HG03039 (cell line): ENCODE measurements at regions not wholly inside any gene's neighbourhood (a gene's known extent, or its start where the extent isn't known, plus 50 kb on each side); places are given as distances from the start of the nearest gene placed in this dataset.
"Not testable (repeated sequence)": the region's sequence is repeated elsewhere in the genome, so short reads cannot be mapped to it uniquely, and the experiment has no call there.

ENCODE experiments used
- ATAC-seq: cut with Tn5 transposase; IDR thresholded peaks from one replicate; pipeline ENCODE4 v1.9.1; 2021; ENCODE audit warnings: mild to moderate bottlenecking, moderate library complexity; ENCODE audit not compliant: unreplicated experiment

DNA sequence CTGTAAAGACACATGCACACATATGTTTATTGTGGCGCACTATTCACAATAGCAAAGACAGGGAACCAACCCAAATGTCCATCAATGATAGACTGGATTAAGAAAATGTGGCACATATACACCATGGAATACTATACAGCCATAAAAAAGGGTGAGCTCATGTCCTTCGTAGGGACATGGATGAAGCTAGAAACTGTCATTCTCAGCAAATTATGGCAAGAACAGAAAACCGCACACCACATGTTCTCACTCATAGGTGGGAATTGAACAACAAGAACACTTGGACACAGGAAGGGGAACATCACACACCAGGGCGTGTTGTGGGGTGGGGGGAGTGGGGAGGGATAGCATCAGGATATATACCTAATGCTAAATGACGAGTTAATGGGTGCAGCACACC lies 304.9 kb upstream of the NRSN1 start:
- ATAC-seq: not testable (repeated sequence)

- no peak for ATAC-seq
Measured at GRCh38 chr6:23823421-23823820, 302.6 kb upstream of the NRSN1 start.

- ATAC-seq: no peak
Measured at GRCh38 chr6:23826572-23826971, 299.4 kb upstream of the NRSN1 start.

GRCh38 chr6:23828861-23829260 lies 297.2 kb upstream of the NRSN1 start:
- ATAC-seq: no peak

GRCh38 chr6:23841116-23841515 lies 284.9 kb upstream of the NRSN1 start:
- ATAC-seq: no peak

DNA sequence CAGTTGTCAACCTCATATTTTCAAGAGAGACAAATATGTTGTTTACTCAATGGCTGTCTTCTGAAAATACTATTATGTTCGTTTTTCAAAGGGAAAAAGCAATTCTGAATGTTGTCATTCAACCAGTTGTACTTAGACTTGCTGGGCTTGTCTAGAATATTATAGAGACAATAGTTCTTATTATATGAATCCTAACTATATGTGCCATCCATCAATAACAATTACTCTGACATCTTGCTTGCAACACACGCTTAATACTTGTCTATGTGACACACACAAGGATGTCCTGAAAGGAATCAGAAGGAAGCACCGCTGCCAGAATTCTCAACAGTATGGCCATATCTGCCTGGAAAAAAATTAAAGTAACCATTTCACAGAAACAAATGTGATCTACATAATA lies 283.3 kb upstream of the NRSN1 start:
- ATAC-seq: no peak

- ATAC-seq: no peak
Measured at GRCh38 chr6:23851522-23851921, 274.5 kb upstream of the NRSN1 start.

DNA sequence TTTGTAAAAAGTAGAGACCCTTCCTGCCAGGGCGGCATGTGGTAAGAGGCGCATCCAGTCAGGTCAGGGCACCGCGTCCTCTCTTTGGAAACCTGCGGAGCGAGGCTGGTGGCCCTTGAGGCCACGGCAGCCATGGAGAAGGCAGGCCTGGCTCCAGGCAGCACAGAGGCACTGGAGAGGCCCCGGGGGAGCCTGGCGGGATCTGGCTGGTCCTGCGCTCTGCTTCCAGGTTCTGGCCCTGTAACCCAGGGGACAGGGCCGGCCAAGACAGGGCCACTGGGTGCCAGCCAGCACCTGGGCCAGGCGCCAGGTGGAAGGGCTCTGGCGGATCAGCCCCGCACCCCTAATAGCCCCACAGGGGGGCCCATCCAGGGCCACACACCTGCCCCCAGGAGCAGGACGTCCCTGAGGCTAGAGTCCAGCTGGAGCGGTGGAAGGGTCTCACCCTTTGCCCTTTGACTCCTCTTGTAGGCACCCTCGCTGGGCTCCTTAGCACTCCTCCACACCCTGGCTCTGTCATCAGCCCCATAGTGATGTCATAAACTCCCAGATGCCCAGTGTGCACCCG lies 272.4 kb upstream of the NRSN1 start:
- not testable (repeated sequence) for ATAC-seq

- not testable (repeated sequence) for ATAC-seq
Measured at GRCh38 chr6:23854154-23854553, 271.9 kb upstream of the NRSN1 start.

- no peak for ATAC-seq
Measured at GRCh38 chr6:23855497-23856116, 270.4 kb upstream of the NRSN1 start.

- no peak for ATAC-seq
Measured at GRCh38 chr6:23870496-23870895, 255.5 kb upstream of the NRSN1 start.

DNA sequence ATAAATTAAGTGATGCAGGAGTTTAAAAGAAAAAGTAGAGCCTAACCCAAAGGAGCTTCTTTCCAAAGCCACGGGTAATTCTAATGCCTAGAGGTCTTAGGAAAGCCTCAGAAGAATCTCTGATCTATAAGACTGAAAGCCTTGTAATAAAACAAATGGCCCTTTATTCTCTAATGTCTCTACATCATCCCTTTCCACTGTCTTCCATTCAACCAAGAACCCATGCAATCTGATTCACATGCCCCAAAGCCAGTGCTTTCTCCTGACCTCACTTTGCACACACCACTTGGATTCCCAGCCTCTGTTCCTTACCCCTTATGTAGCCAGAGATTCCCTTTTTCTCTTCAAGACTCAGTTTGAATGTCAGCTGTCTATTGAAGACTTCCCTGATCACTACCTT lies 252.9 kb upstream of the NRSN1 start:
- ATAC-seq: no peak

DNA sequence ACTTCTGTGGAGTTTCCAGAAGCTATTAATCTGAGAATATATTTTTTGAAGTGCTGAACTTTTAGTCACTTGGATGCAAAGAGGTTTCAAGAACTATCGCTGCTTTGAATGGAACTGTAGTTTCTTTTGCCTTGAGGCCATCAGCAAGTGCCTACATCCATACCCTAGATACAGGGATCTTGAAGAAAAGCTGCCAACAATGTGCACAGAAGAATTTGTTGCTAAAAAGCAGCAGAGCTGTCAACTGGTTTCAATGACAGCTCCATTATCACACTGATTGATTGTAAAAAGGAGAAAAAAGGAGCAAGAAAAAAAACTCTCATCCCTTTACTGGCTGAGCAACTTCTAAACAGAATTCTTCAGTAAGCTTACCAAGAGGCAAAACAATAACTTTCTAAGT lies 251.0 kb upstream of the NRSN1 start:
- no peak for ATAC-seq

DNA sequence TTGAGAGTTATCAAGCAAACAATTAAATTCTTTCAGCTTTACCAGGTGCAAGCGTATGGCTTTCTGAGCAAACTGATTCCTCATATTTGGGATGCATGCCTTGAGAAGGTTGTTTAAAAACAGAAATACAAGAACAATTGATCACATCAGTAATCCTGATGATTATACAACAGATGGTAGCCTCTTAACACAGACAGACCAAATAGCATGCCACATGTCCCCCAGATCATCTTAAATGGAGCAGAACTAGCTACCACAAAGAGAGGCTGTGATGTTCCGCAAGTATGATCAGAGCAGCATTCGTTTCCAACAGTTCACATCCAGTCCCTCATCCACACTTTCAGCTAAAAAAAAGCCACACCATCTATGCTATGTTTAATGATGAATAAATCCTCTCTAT lies 246.2 kb upstream of the NRSN1 start:
- ATAC-seq: no peak

GRCh38 chr6:23890543-23891227 lies 235.3 kb upstream of the NRSN1 start:
- ATAC-seq: no peak

GRCh38 chr6:23905133-23905815 lies 220.7 kb upstream of the NRSN1 start:
- no peak for ATAC-seq

DNA sequence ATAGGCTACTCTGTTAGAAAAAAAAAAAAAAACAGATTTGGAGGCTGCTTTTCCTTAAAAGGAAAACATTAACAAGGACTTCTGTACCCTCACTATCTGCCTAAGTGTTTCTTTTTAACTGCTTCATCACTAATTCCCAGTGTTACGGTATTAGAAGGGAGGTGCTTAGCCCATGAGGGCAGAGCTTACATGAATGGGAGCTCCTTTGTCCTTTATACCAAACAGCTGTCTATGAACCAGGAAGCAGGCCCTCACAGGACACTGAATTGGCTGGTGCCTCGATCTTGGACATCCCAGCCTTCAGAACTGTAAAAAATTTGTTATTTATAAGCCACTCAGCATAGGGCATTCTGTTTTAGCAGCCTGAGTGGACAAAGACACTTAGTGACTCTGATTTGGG lies 215.6 kb upstream of the NRSN1 start:
- no peak for ATAC-seq

DNA sequence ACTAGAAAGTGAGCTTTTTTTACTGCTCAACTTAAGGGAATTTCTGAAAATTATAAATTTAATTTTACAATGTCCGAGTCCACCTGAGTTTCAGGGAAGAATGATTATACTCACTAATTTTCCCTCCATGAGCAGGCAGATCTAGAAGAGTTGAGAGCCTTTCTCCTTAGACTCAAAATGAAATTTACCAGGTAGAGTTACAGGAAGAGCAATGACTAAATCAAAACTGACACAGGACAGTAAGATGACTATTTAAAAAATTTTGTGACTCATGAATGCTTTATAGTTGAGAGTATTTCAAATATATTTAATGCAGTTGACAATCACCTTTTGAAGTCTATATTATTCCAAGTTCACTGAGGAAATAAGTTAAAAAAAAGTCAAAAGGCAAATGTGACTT lies 198.1 kb upstream of the NRSN1 start:
- ATAC-seq: no peak

- ATAC-seq: no peak
Measured at GRCh38 chr6:23929201-23929600, 196.8 kb upstream of the NRSN1 start.

- ATAC-seq: no peak
Measured at GRCh38 chr6:23940466-23940865, 185.5 kb upstream of the NRSN1 start.

- no peak for ATAC-seq
Measured at GRCh38 chr6:23951691-23952090, 174.3 kb upstream of the NRSN1 start.

- ATAC-seq: no peak
Measured at GRCh38 chr6:23952245-23952644, 173.8 kb upstream of the NRSN1 start.
